CD14-positive monocyte (primary cell): ENCODE measurements at regions not wholly inside any gene's neighbourhood (a gene's known extent, or its start where the extent isn't known, plus 50 kb on each side); places are given as distances from the start of the nearest gene placed in this dataset.

Experiments
- DNase-seq, 3 donors: peaks; one replicate each; pipeline ENCODE4 v3.0.0-alpha.2; 2011 to 2022
- H2AFZ ChIP-seq: 2 replicates; pipeline ENCODE4 v1.6.0; 2012; ENCODE audit warnings: mild to moderate bottlenecking, low read depth, low read length, inconsistent platforms; ENCODE audit not compliant: insufficient read depth, poor library complexity, severe bottlenecking
- H3K27ac ChIP-seq, 2 donors: 1 replicate in 1 of 2; 2 replicates in 1 of 2; pipeline ENCODE4 v1.5.1; 2012 to 2013; ENCODE audit warnings: low read length in 2 of 2, control low read depth in 1 of 2, inconsistent platforms in 1 of 2, low read depth in 1 of 2, mild to moderate bottlenecking in 1 of 2
- H3K27me3 ChIP-seq, 2 donors: one replicate each; pipeline versions ENCODE4 v1.6.0 to v1.6.1; 2011 to 2013; ENCODE audit warnings: low read length in 2 of 2; ENCODE audit not compliant: control insufficient read depth in 2 of 2, insufficient read depth in 2 of 2
- H3K36me3 ChIP-seq, 2 donors: replicated peaks in 1 of 2; 1 replicate in 1 of 2; 2 replicates in 1 of 2; pipeline versions ENCODE4 v1.5.1 to v1.6.1; 2012 to 2013; ENCODE audit warnings: low read length in 2 of 2, control low read depth in 1 of 2, inconsistent platforms in 1 of 2, mild to moderate bottlenecking in 1 of 2; ENCODE audit not compliant: insufficient read depth in 2 of 2, control insufficient read depth in 1 of 2
- H3K4me1 ChIP-seq, 2 donors: 1 replicate in 1 of 2; 2 replicates in 1 of 2; pipeline versions ENCODE4 v1.5.1 to v1.6.1; 2012 to 2013; ENCODE audit warnings: low read length in 2 of 2, control low read depth in 1 of 2, inconsistent platforms in 1 of 2, mild to moderate bottlenecking in 1 of 2, moderate library complexity in 1 of 2; ENCODE audit not compliant: insufficient read depth in 2 of 2, control insufficient read depth in 1 of 2
- H3K4me2 ChIP-seq: replicated peaks from 2 replicates; pipeline ENCODE3; 2012; ENCODE audit warnings: low read length, moderate library complexity, mild to moderate bottlenecking; ENCODE audit not compliant: poor library complexity, severe bottlenecking; ENCODE audit errors: extremely low read depth
- H3K4me3 ChIP-seq, 3 experiments: fragments of 200-600 bp in 1 of 3; sonication (generic) in 1 of 3; replicated peaks in 1 of 3; 1 replicate in 2 of 3; 2 replicates in 1 of 3; pipeline ENCODE4 v1.5.1; 2011 to 2013; ENCODE audit warnings: low read length in 3 of 3, mild to moderate bottlenecking in 3 of 3, control low read depth in 2 of 3, low read depth in 2 of 3, inconsistent platforms in 1 of 3, moderate library complexity in 1 of 3
- H3K79me2 ChIP-seq: 2 replicates; pipeline ENCODE4 v1.6.0; 2012; ENCODE audit warnings: mild to moderate bottlenecking, control low read depth, inconsistent platforms, low read length, moderate library complexity; ENCODE audit not compliant: insufficient read depth
- H3K9ac ChIP-seq: 2 replicates; pipeline ENCODE4 v1.6.0; 2017; ENCODE audit warnings: low read length, mild to moderate bottlenecking; ENCODE audit not compliant: insufficient read depth, poor library complexity, severe bottlenecking
- H3K9me3 ChIP-seq, 2 donors: replicated peaks in 1 of 2; 1 replicate in 1 of 2; 2 replicates in 1 of 2; pipeline versions ENCODE4 v1.5.1 to v1.6.1; 2012 to 2013; ENCODE audit warnings: low read length in 2 of 2, control low read depth in 1 of 2; ENCODE audit not compliant: control insufficient read depth in 1 of 2, insufficient read depth in 1 of 2
- H4K20me1 ChIP-seq: 2 replicates; pipeline ENCODE4 v1.6.0; 2012; ENCODE audit warnings: mild to moderate bottlenecking, low read length, control low read depth, moderate library complexity; ENCODE audit not compliant: insufficient read depth
- H3K27ac Mint-ChIP-seq, 7 donors: one replicate each; pipeline ENCODE4 v1.8.0; 2020; ENCODE audit warnings: mild to moderate bottlenecking in 7 of 7, mixed read lengths in 7 of 7, moderate library complexity in 6 of 7, inconsistent platforms in 2 of 7
- H3K27me3 Mint-ChIP-seq, 3 donors: one replicate each; pipeline ENCODE4 v1.8.0; 2021 to 2022; ENCODE audit warnings: low read depth in 3 of 3, mild to moderate bottlenecking in 3 of 3, mixed read lengths in 3 of 3, moderate library complexity in 3 of 3, inconsistent platforms in 1 of 3
- H3K36me3 Mint-ChIP-seq, 2 donors: one replicate each; pipeline ENCODE4 v1.8.0; 2020; ENCODE audit warnings: mixed read lengths in 2 of 2, inconsistent platforms in 1 of 2, mild to moderate bottlenecking in 1 of 2
- H3K4me1 Mint-ChIP-seq: one replicate; pipeline ENCODE4 v1.8.0; 2020; ENCODE audit warnings: mild to moderate bottlenecking, mixed read lengths
- H3K4me3 Mint-ChIP-seq, 2 donors: one replicate each; pipeline ENCODE4 v1.8.0; 2020; ENCODE audit warnings: mild to moderate bottlenecking in 2 of 2, mixed read lengths in 2 of 2, moderate library complexity in 1 of 2
- H3K9me3 Mint-ChIP-seq, 7 donors: one replicate each; pipeline ENCODE4 v1.8.0; 2020 to 2022; ENCODE audit warnings: mixed read lengths in 7 of 7, mild to moderate bottlenecking in 6 of 7, moderate library complexity in 6 of 7, inconsistent platforms in 2 of 7
- WGBS: methylation state at CpG from one replicate; pipeline ENCODE4 v1.1.5; 2013; ENCODE audit warnings: missing lambda C conversion rate; ENCODE audit not compliant: insufficient coverage; 5-methylcytosine and 5-hydroxymethylcytosine counted together
- intact Hi-C, 2 donors: fragments of 100-400 bp; cut with micrococcal nuclease; formaldehyde crosslinking; loops; one replicate each; pipeline versions ENCODE4 v1.15.0 to v1.15.1; 2023
- TF ChIP-seq, protein P1 (sequence below): fragments of 200-600 bp; IDR thresholded peaks from one replicate; pipeline ENCODE4 v1.8.0; 2022; ENCODE audit warnings: antibody characterized with exemption, mild to moderate bottlenecking

- no peak overlapping the region for H3K4me3 ChIP-seq
- H3K4me1 ChIP-seq: no peaks in the 10 kb centered on the region
- WGBS: 80% methylated on average over 5 of the region's 6 CpGs
- intact Hi-C loops: no loop called here
- Mint-ChIP-seq H3K4me3 (no peak overlapping the region), H3K27ac (no peak overlapping the region), H3K9me3 (peaks cover 0 to 4% (median 0%) of the 10 kb centered on the region in 7 donors), H3K4me1 (no peaks in the 10 kb centered on the region), H3K36me3 (no peaks in the 10 kb centered on the region), H3K27me3 (peaks cover 0 to 9% (median 2%) of the 10 kb centered on the region in 3 donors)
- H3K27me3 ChIP-seq: no peaks in the 10 kb centered on the region
- no peak overlapping the region for H3K9ac ChIP-seq
- H2AFZ ChIP-seq: no peak overlapping the region
- no peak overlapping the region for H3K27ac ChIP-seq
- H3K9me3 ChIP-seq: no peaks in the 10 kb centered on the region
- no peaks in the 10 kb centered on the region for H3K36me3 ChIP-seq
- TF ChIP-seq, protein P1, sequence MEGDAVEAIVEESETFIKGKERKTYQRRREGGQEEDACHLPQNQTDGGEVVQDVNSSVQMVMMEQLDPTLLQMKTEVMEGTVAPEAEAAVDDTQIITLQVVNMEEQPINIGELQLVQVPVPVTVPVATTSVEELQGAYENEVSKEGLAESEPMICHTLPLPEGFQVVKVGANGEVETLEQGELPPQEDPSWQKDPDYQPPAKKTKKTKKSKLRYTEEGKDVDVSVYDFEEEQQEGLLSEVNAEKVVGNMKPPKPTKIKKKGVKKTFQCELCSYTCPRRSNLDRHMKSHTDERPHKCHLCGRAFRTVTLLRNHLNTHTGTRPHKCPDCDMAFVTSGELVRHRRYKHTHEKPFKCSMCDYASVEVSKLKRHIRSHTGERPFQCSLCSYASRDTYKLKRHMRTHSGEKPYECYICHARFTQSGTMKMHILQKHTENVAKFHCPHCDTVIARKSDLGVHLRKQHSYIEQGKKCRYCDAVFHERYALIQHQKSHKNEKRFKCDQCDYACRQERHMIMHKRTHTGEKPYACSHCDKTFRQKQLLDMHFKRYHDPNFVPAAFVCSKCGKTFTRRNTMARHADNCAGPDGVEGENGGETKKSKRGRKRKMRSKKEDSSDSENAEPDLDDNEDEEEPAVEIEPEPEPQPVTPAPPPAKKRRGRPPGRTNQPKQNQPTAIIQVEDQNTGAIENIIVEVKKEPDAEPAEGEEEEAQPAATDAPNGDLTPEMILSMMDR: no peak
- no peaks in the 10 kb centered on the region for H4K20me1 ChIP-seq
- DNase-seq: no peak
- H3K4me2 ChIP-seq: no peak overlapping the region
- H3K79me2 ChIP-seq: no peaks in the 10 kb centered on the region
Observed at GRCh38 chr4:71221510-71222466, 117.0 kb upstream of the SLC4A4 start.

DNA sequence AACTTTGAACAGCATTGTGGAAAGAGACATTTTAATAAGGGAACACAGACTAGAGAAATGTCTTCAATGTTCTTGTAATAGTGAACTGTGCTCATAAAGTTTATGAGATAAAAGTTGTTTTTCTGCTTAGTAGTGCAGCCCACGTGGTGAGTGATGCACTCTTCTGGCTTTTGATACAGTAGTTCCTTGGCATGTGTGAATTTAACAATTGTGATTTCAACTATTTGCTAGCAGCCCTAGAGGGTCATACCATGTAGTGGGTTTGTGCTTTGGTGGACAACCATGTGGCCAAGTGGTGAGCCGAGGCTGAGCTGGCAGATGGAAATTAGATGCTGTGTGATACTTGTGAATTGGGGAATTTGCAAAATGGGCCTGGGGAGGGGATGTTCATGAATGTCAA lies 116.2 kb upstream of the SLC4A4 start:
- Histone ChIP-seq H3K4me2 (no peak overlapping the region), H3K27ac (no peak overlapping the region), H3K79me2 (no peaks in the 10 kb centered on the region), H3K4me1 (no peaks in the 10 kb centered on the region), H3K9ac (no peak overlapping the region), H3K9me3 (no peaks in the 10 kb centered on the region), H3K27me3 (no peaks in the 10 kb centered on the region), H3K36me3 (no peaks in the 10 kb centered on the region), H3K4me3 (no peak overlapping the region), H2AFZ (no peak overlapping the region), H4K20me1 (no peaks in the 10 kb centered on the region)
- H3K4me3 Mint-ChIP-seq: no peak overlapping the region
- intact Hi-C loops: no loop called here
- no peak for DNase-seq
- H3K4me1 Mint-ChIP-seq: no peaks in the 10 kb centered on the region
- no peaks in the 10 kb centered on the region for H3K36me3 Mint-ChIP-seq
- H3K27me3 Mint-ChIP-seq: peaks cover 3 to 11% (median 4%) of the 10 kb centered on the region in 3 donors
- WGBS: 96% methylated on average over 2 of the region's 2 CpGs
- peaks cover 0 to 4% (median 0%) of the 10 kb centered on the region in 7 donors for H3K9me3 Mint-ChIP-seq
- no peak overlapping the region for H3K27ac Mint-ChIP-seq
- TF ChIP-seq, protein P1: no peak
